Prostate gland (tissue), 2 donors: ENCODE measurements at regions not wholly inside any gene's neighbourhood (a gene's known extent, or its start where the extent isn't known, plus 50 kb on each side); places are given as distances from the start of the nearest gene placed in this dataset.

Source experiments
- DNase-seq: peaks from one replicate; pipeline ENCODE4 v3.0.0-alpha.2; 2019; ENCODE audit warnings: low spot score
- H3K27ac ChIP-seq, 2 donors: fragments of 200-600 bp; sonication (generic); 2 replicates each; pipeline ENCODE4 v1.5.1; 2017 to 2019
- H3K27me3 ChIP-seq: fragments of 200-600 bp; sonication (generic); replicated peaks from 2 replicates; pipeline ENCODE4 v1.5.1; 2019; ENCODE audit not compliant: insufficient read depth
- H3K36me3 ChIP-seq, 2 donors: fragments of 200-600 bp; sonication (generic); 1 replicate in 1 of 2; 2 replicates in 1 of 2; pipeline versions ENCODE4 v1.5.1 to v1.8.1; 2017 to 2019
- H3K4me1 ChIP-seq: fragments of 200-600 bp; sonication (generic); replicated peaks from 2 replicates; pipeline ENCODE4 v1.5.1; 2019
- H3K4me3 ChIP-seq, 2 donors: fragments of 200-600 bp; sonication (generic); 2 replicates each; pipeline ENCODE4 v1.5.1; 2017 to 2019
- H3K9me3 ChIP-seq: fragments of 200-600 bp; sonication (generic); 2 replicates; pipeline ENCODE4 v1.5.1; 2017
- POLR2A ChIP-seq: fragments of 450-650 bp; IDR thresholded peaks from one replicate; pipeline ENCODE4 v1.6.1; 2016; ENCODE audit warnings: antibody characterized with exemption, mild to moderate bottlenecking
- POLR2AphosphoS5 ChIP-seq: sonication (generic); formaldehyde crosslinking; IDR thresholded peaks from one replicate; pipeline ENCODE4 v1.6.1; 2017; ENCODE audit warnings: antibody characterized with exemption
- whole genome bisulfite sequencing: methylation state at CpG from one replicate; pipeline ENCODE4 v1.1.5; 2018; 5-methylcytosine and 5-hydroxymethylcytosine counted together
- intact Hi-C: fragments of 100-400 bp; cut with DNase I; formaldehyde crosslinking; loops from one replicate; pipeline ENCODE4 v1.14.2; 2022
- TF ChIP-seq, protein P1 (sequence below), 4 experiments: fragments of 200-600 bp in 2 of 4; fragments of 450-650 bp in 2 of 4; sonication (generic) in 2 of 4; IDR thresholded peaks; 1 replicate in 3 of 4; 2 replicates in 1 of 4; pipeline ENCODE4 v1.5.1; 2016 to 2019; ENCODE audit warnings: antibody characterized with exemption in 4 of 4, mild to moderate bottlenecking in 2 of 4, moderate library complexity in 2 of 4

DNA sequence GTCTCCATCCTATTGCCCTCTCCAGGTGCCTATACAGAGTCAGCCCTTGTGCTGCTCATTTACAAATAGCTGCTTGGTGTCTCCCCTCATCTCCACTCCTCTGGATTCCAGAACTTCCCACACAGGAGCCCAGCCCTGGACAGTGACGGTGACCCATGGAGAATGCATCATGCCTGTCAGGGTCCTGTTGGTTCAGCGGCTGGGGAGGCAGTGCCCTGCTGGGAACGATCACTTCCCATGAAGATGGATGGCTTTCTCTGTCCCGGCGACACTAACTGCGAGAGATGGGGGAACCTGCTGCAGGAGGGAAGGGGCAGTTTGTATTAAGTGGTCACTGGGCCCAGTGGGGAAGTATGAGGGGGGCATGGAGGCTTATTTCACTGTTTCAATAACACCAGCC is 395.0 kb upstream of the TBX3 start:
- TF ChIP-seq POLR2AphosphoS5 (no peak), POLR2A (no peak)
- TF ChIP-seq, protein P1, sequence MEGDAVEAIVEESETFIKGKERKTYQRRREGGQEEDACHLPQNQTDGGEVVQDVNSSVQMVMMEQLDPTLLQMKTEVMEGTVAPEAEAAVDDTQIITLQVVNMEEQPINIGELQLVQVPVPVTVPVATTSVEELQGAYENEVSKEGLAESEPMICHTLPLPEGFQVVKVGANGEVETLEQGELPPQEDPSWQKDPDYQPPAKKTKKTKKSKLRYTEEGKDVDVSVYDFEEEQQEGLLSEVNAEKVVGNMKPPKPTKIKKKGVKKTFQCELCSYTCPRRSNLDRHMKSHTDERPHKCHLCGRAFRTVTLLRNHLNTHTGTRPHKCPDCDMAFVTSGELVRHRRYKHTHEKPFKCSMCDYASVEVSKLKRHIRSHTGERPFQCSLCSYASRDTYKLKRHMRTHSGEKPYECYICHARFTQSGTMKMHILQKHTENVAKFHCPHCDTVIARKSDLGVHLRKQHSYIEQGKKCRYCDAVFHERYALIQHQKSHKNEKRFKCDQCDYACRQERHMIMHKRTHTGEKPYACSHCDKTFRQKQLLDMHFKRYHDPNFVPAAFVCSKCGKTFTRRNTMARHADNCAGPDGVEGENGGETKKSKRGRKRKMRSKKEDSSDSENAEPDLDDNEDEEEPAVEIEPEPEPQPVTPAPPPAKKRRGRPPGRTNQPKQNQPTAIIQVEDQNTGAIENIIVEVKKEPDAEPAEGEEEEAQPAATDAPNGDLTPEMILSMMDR (IDR thresholded peaks at IDR 0.05), result no peak
- H3K27ac ChIP-seq, result no peak overlapping the region

DNA sequence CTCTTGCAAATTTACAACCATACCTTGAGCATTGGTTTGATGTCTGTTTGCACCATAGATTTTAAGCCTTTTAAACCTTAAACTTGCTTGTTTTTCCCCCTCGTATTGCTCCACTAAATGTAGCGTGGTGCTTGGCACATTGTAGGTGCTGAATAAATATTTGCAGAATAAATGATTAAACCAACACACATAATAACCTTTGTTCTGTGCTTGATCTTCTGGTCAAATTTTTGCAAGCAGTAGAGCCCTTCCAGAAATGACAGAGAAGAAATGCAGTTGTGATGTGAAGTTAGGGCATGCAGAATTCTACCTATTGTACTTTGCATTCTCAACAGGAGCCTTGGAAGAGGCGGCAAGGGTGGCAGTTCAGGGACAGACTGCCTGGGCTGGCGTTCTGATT is 394.4 kb upstream of the TBX3 start:
- intact Hi-C loops, result no loop called here
- H3K9me3 ChIP-seq, result no peaks in the 10 kb centered on the region
- no peaks in the 10 kb centered on the region for H3K27me3 ChIP-seq
- no peaks in the 10 kb centered on the region for H3K36me3 ChIP-seq
- no peaks in the 10 kb centered on the region for H3K4me1 ChIP-seq
- H3K4me3 ChIP-seq, result no peak overlapping the region
- TF ChIP-seq, protein P1 (IDR thresholded peaks at IDR 0.05), result no peak
- TF ChIP-seq POLR2AphosphoS5 (no peak), POLR2A (no peak)
- WGBS, result 48% methylated on average over 4 of the region's 4 CpGs
- H3K27ac ChIP-seq, result no peak overlapping the region
- no peak for DNase-seq

More for the DNA sequence above, 395.0 kb upstream of the TBX3 start:
- 89% methylated on average over 6 of the region's 6 CpGs for WGBS
- Histone ChIP-seq H3K9me3 (no peaks in the 10 kb centered on the region), H3K36me3 (no peaks in the 10 kb centered on the region), H3K4me1 (no peaks in the 10 kb centered on the region), H3K27me3 (no peaks in the 10 kb centered on the region), H3K4me3 (no peak overlapping the region)
- intact Hi-C loops, result no loop called here
- no peak for DNase-seq

DNA sequence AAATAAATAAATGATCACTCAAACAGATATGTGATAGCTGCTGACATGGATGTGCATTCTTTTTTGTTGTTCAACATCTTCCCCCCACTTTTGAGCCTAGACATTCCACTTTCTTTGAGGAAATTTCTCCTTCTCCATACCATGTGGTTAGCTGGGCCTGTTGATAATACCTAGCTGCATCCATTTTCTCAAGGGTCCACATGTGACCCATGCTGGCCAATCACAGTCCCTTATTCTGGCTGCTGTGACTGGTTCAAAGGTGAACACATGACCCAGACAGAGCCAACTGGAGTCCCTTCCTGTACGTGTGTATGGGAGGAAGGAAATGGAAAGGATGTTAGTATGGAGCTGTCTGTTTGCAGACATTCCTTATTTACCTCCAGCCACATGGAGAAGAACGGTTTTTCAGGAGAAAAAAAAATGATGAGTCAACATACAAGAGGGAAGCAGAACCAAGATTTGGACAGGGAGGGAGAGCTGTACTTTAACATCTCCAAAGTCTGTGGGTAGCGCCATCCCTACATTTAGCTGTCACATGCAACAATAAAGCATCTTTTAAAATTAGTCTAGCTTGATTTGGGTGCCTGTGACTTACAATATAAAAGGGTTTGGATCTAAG is 391.7 kb upstream of the TBX3 start:
- intact Hi-C loops, result no loop called here
- no peaks in the 10 kb centered on the region for H3K9me3 ChIP-seq
- no peak for DNase-seq
- no peaks in the 10 kb centered on the region for H3K4me1 ChIP-seq
- H3K4me3 ChIP-seq, result no peak overlapping the region
- H3K27me3 ChIP-seq, result no peaks in the 10 kb centered on the region
- TF ChIP-seq POLR2A (no peak), POLR2AphosphoS5 (no peak)
- TF ChIP-seq, protein P1 (IDR thresholded peaks at IDR 0.05), result no peak
- no peak overlapping the region for H3K27ac ChIP-seq
- H3K36me3 ChIP-seq, result no peaks in the 10 kb centered on the region
- WGBS, result 92% methylated on average over 3 of the region's 3 CpGs

DNA sequence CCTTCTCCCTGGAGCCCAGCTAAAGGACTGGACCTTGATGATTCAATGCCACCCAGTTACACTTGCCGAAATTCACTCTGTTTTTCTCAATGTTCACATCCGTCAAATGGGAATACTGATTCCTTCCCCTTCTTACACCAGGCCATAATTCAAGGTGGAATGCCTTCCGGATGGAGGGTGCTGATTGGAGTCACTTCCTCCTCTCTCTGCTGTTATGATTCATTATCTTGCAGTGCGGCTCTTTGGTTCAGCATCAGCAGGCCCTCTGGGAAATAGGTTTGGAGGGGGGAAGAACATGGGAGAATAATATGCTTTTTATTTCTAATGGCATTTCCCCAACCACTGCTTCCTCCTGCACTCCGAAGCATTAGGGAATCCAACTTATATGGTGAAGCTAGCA is 390.6 kb upstream of the TBX3 start:
- H3K27me3 ChIP-seq, result no peaks in the 10 kb centered on the region
- intact Hi-C loops, result no loop called here
- no peak overlapping the region for H3K27ac ChIP-seq
- no peak for DNase-seq
- H3K9me3 ChIP-seq, result no peaks in the 10 kb centered on the region
- H3K36me3 ChIP-seq, result no peaks in the 10 kb centered on the region
- no peaks in the 10 kb centered on the region for H3K4me1 ChIP-seq
- WGBS, result 92% methylated on average over 5 of the region's 5 CpGs
- H3K4me3 ChIP-seq, result no peak overlapping the region
- TF ChIP-seq, protein P1 (IDR thresholded peaks at IDR 0.05), result no peak
- TF ChIP-seq POLR2AphosphoS5 (no peak), POLR2A (no peak)

- intact Hi-C loops, result no loop called here
- no peak overlapping the region for H3K4me3 ChIP-seq
- DNase-seq, result no peak
- H3K27ac ChIP-seq, result no peak overlapping the region
- no peaks in the 10 kb centered on the region for H3K9me3 ChIP-seq
- 76% methylated on average over 10 of the region's 10 CpGs for WGBS
- H3K4me1 ChIP-seq, result no peaks in the 10 kb centered on the region
- TF ChIP-seq, protein P1 (IDR thresholded peaks at IDR 0.05), result no peak
- TF ChIP-seq POLR2AphosphoS5, result no peak
- H3K27me3 ChIP-seq, result no peaks in the 10 kb centered on the region
- H3K36me3 ChIP-seq, result no peaks in the 10 kb centered on the region
Observed at GRCh38 chr12:115072712-115073111, 388.7 kb upstream of the TBX3 start.
